Astrocyte (in vitro differentiated cells and primary cell): ENCODE measurements at regions not wholly inside any gene's neighbourhood (a gene's known extent, or its start where the extent isn't known, plus 50 kb on each side); places are given as distances from the start of the nearest gene placed in this dataset.

Source experiments
- DNase-seq: peaks from one replicate; pipeline ENCODE4 v3.0.0-alpha.2; 2010; ENCODE audit warnings: low read depth
- FAIRE-seq: peaks from 2 replicates; lab custom pipeline; 2011; peaks lifted over from hg19 to GRCh38; lab: Jason Lieb, UNC
- H2AFZ ChIP-seq: 2 replicates; pipeline ENCODE4 v1.6.0; 2012; ENCODE audit warnings: low read depth, low read length, inconsistent platforms
- H3K27ac ChIP-seq: 2 replicates; pipeline ENCODE4 v1.5.1; 2011; ENCODE audit warnings: low read depth, low read length, inconsistent platforms
- H3K27me3 ChIP-seq: 2 replicates; pipeline ENCODE4 v1.6.0; 2011; ENCODE audit warnings: low read length, inconsistent platforms; ENCODE audit not compliant: insufficient read depth
- H3K36me3 ChIP-seq: 2 replicates; pipeline ENCODE4 v1.5.1; 2011; ENCODE audit warnings: low read length, inconsistent platforms; ENCODE audit not compliant: insufficient read depth
- H3K4me1 ChIP-seq: 2 replicates; pipeline ENCODE4 v1.5.1; 2011; ENCODE audit warnings: low read length, inconsistent platforms; ENCODE audit not compliant: insufficient read depth
- H3K4me2 ChIP-seq: 2 replicates; pipeline ENCODE4 v1.6.0; 2012; ENCODE audit warnings: low read length, inconsistent platforms
- H3K4me3 ChIP-seq: 2 replicates; pipeline ENCODE4 v1.5.1; 2011; ENCODE audit warnings: low read depth, mild to moderate bottlenecking, low read length, inconsistent platforms; ENCODE audit not compliant: insufficient read depth
- H3K79me2 ChIP-seq: 2 replicates; pipeline ENCODE4 v1.6.0; 2012; ENCODE audit warnings: mild to moderate bottlenecking, low read length, inconsistent platforms; ENCODE audit not compliant: insufficient read depth
- H3K9ac ChIP-seq: 2 replicates; pipeline ENCODE4 v1.6.0; 2012; ENCODE audit warnings: mild to moderate bottlenecking, low read length, inconsistent platforms
- H3K9me3 ChIP-seq: 2 replicates; pipeline ENCODE4 v1.5.1; 2012; ENCODE audit warnings: low read depth, mild to moderate bottlenecking, low read length, inconsistent platforms; ENCODE audit not compliant: insufficient read depth
- H4K20me1 ChIP-seq: 2 replicates; pipeline ENCODE4 v1.6.0; 2012; ENCODE audit warnings: low read length, inconsistent platforms; ENCODE audit not compliant: insufficient read depth
- H3K27ac Mint-ChIP-seq: one replicate; pipeline ENCODE4 v1.8.0; 2021; ENCODE audit warnings: mild to moderate bottlenecking, mixed read lengths; ENCODE audit not compliant: unreplicated experiment
- H3K27me3 Mint-ChIP-seq: one replicate; pipeline ENCODE4 v1.8.0; 2021; ENCODE audit warnings: low read depth, mixed read lengths; ENCODE audit not compliant: unreplicated experiment
- H3K36me3 Mint-ChIP-seq: one replicate; pipeline ENCODE4 v1.8.0; 2021; ENCODE audit warnings: low read depth, mixed read lengths; ENCODE audit not compliant: unreplicated experiment
- H3K4me1 Mint-ChIP-seq: one replicate; pipeline ENCODE4 v1.8.0; 2021; ENCODE audit warnings: low read depth, mixed read lengths; ENCODE audit not compliant: unreplicated experiment
- H3K4me3 Mint-ChIP-seq: one replicate; pipeline ENCODE4 v1.8.0; 2021; ENCODE audit warnings: mild to moderate bottlenecking, moderate library complexity, mixed read lengths; ENCODE audit not compliant: unreplicated experiment
- H3K9me3 Mint-ChIP-seq: one replicate; pipeline ENCODE4 v1.8.0; 2021; ENCODE audit warnings: mild to moderate bottlenecking, mixed read lengths; ENCODE audit not compliant: unreplicated experiment
- CTCF ChIP-seq: IDR thresholded peaks from 2 replicates; pipeline ENCODE4 v1.5.1; 2011; ENCODE audit warnings: low read depth, mild to moderate bottlenecking, inconsistent platforms, low read length, moderate library complexity; ENCODE audit not compliant: insufficient read depth
- EZH2 ChIP-seq: IDR thresholded peaks from 2 replicates; pipeline ENCODE4 v1.6.1; 2012; ENCODE audit warnings: mild to moderate bottlenecking, low read length, inconsistent platforms; ENCODE audit not compliant: insufficient read depth

GRCh38 chr7:115740043-115740442, 290.5 kb downstream of the TFEC start:
- H3K79me2 ChIP-seq = no peaks in the 10 kb centered on the region
- no peak for DNase-seq
- no peaks in the 10 kb centered on the region for H4K20me1 ChIP-seq
- Mint-ChIP-seq H3K27me3 (no peaks in the 10 kb centered on the region), H3K36me3 (no peaks in the 10 kb centered on the region), H3K4me3 (no peak overlapping the region), H3K27ac (no peak overlapping the region), H3K4me1 (no peaks in the 10 kb centered on the region), H3K9me3 (no peaks in the 10 kb centered on the region)
- H3K27ac ChIP-seq = no peak overlapping the region
- TF ChIP-seq EZH2 (no peak), CTCF (no peak)
- no peaks in the 10 kb centered on the region for H3K4me1 ChIP-seq
- H3K36me3 ChIP-seq = no peaks in the 10 kb centered on the region
- no peak overlapping the region for H2AFZ ChIP-seq
- no peak overlapping the region for H3K9ac ChIP-seq
- H3K27me3 ChIP-seq = no peaks in the 10 kb centered on the region
- H3K4me3 ChIP-seq = no peak overlapping the region
- H3K9me3 ChIP-seq = no peaks in the 10 kb centered on the region
- H3K4me2 ChIP-seq = no peak overlapping the region
- FAIRE-seq = no peak

- Mint-ChIP-seq H3K36me3 (no peaks in the 10 kb centered on the region), H3K9me3 (no peaks in the 10 kb centered on the region), H3K27ac (no peak overlapping the region), H3K4me3 (no peak overlapping the region), H3K4me1 (no peaks in the 10 kb centered on the region), H3K27me3 (no peaks in the 10 kb centered on the region)
- H3K4me1 ChIP-seq = no peaks in the 10 kb centered on the region
- H3K4me2 ChIP-seq = no peak overlapping the region
- no peak for FAIRE-seq
- no peaks in the 10 kb centered on the region for H3K79me2 ChIP-seq
- no peak overlapping the region for H3K27ac ChIP-seq
- DNase-seq = no peak
- H3K27me3 ChIP-seq = no peaks in the 10 kb centered on the region
- H3K4me3 ChIP-seq = no peak overlapping the region
- no peaks in the 10 kb centered on the region for H3K36me3 ChIP-seq
- H2AFZ ChIP-seq = no peak overlapping the region
- no peaks in the 10 kb centered on the region for H3K9me3 ChIP-seq
- no peak for TF ChIP-seq EZH2
- no peak for TF ChIP-seq CTCF
- H4K20me1 ChIP-seq = no peaks in the 10 kb centered on the region
- H3K9ac ChIP-seq = no peak overlapping the region
These were observed 295.9 kb downstream of the TFEC start for GRCh38 chr7:115734641-115735040.

- Histone ChIP-seq H3K4me2 (no peak overlapping the region), H3K27me3 (no peaks in the 10 kb centered on the region), H3K4me1 (no peaks in the 10 kb centered on the region), H3K27ac (no peak overlapping the region), H3K36me3 (no peaks in the 10 kb centered on the region), H2AFZ (no peak overlapping the region), H4K20me1 (no peaks in the 10 kb centered on the region), H3K4me3 (no peak overlapping the region), H3K9me3 (no peaks in the 10 kb centered on the region), H3K9ac (no peak overlapping the region), H3K79me2 (no peaks in the 10 kb centered on the region)
- FAIRE-seq (no peak), DNase-seq (no peak)
- no peaks in the 10 kb centered on the region for H3K27me3 Mint-ChIP-seq
- H3K27ac Mint-ChIP-seq = no peak overlapping the region
- no peaks in the 10 kb centered on the region for H3K36me3 Mint-ChIP-seq
- H3K9me3 Mint-ChIP-seq = no peaks in the 10 kb centered on the region
- no peak overlapping the region for H3K4me3 Mint-ChIP-seq
- no peaks in the 10 kb centered on the region for H3K4me1 Mint-ChIP-seq
- TF ChIP-seq CTCF = no peak
- TF ChIP-seq EZH2 = no peak
These were observed 298.6 kb downstream of the TFEC start for GRCh38 chr7:115731796-115732471.
